ENCODE measurements at regions not wholly inside any gene's neighbourhood (a gene's known extent, or its start where the extent isn't known, plus 50 kb on each side); places are given as distances from the start of the nearest gene placed in this dataset.
"Not testable (repeated sequence)": the region's sequence is repeated elsewhere in the genome, so short reads cannot be mapped to it uniquely, and the experiment has no call there.

GRCh38 chr16:77488652-77489051 lies 53.8 kb upstream of the ADAMTS18 start:
- DNase-seq, result no peak

- DNase-seq, result no peak
Observed at GRCh38 chr16:77491091-77491490, 56.3 kb upstream of the ADAMTS18 start.

DNA sequence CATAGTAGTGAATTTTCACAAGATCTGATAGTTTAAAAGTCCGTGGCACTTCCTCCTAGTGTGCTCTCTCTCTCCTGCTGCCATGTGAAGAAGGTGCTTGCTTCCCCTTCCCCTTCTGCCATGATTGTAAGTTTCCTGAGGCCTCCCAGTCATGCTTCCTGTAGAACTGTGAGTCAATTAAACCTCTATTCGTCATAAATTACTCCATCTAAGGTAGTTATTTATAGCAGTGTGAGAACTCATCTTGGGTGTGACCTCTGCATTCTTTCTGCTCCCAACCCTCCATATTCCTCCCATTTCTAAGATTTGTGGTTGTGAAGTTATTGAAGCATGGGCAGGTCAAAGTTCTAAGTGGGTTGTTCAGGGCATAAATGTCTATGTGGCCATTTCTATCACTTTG lies 62.1 kb upstream of the ADAMTS18 start:
- no peak for DNase-seq

- DNase-seq, result no peak
Observed at GRCh38 chr16:77499373-77500285, 64.8 kb upstream of the ADAMTS18 start.

- no peak for DNase-seq
Observed at GRCh38 chr16:77500286-77500598, 65.4 kb upstream of the ADAMTS18 start.

DNA sequence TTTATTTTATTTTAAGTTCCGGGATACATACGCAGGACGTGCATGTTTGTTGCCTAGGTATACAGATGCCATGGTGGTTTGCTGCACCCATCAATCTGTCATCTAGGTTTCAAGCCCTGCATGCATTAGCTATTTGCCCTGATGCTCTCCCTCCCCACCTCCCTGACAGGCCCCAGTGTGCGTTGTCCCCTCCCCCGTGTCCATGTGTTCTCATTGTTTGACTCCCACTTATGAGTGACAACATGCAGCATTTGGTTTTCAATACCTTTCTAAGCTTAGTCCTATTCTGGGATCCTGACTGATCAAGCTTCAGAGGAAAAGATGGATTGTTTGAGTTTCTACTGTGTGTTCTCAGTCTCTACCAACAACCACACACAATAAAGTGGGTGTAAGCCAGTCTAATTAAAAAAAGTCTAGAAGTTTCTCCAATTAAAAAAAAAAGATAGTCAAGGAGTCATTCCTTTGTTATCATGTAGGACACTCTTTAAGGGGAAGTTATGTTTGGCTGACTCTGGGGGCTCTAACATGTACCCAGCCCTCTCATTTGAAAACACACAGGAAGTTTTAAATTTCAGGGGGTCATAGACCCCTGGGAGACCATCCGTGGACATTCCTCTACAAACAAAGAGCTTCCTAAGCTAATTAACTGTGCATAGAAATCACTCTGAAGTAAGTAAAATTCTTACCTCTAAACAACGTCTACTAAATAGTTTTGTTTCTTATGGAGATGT lies 66.3 kb upstream of the ADAMTS18 start:
- no peak for DNase-seq

- DNase-seq, result no peak
Observed at GRCh38 chr16:77502448-77502847, 67.6 kb upstream of the ADAMTS18 start.

GRCh38 chr16:77506492-77506891 lies 71.7 kb upstream of the ADAMTS18 start:
- DNase-seq, result not testable (repeated sequence)

GRCh38 chr16:77509051-77509450 lies 74.2 kb upstream of the ADAMTS18 start:
- no peak for DNase-seq

DNA sequence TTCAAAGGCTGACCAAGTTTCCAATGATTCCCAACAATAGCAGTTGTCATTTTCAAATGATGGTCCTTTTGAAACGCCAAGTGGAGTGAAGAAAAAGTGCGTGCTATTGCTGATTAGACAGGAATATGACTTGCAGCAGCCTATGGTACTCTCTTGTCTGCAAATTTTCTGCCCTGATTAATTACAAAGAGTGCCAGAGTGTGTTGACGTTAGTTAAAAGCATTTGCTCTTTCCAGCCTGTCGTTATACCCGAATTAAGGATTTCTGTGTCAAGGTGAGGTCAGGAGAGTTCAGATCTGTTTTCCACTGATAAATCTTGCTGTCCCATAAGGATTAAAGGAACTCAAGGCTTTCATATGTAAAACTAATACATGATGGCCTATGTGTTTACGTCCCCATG lies 75.0 kb upstream of the ADAMTS18 start:
- no peak for DNase-seq

- no peak for DNase-seq
Observed at GRCh38 chr16:77511053-77511452, 76.2 kb upstream of the ADAMTS18 start.

- DNase-seq, result no peak
Observed at GRCh38 chr16:77514500-77515220, 79.8 kb upstream of the ADAMTS18 start.

GRCh38 chr16:77525226-77525625 lies 90.4 kb upstream of the ADAMTS18 start:
- not testable (repeated sequence) for DNase-seq

DNA sequence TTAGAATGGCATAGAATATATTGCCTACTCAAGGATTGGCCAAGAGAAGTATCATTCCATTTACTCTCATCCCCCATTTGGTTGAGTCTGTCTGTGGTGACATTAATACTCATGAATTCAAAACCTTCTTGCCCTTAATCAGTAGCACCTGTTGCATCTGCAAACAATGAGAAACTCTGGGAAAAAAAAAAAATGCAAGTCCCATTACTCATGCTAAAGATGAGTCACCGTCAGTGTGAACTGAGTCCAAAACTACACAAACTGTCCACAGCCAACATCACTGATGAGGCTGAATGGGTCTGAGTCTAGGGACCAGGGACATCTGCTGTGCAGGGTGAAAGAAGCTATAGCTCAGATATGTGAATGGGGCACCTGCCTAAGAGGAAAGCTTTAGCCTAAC lies 96.9 kb upstream of the ADAMTS18 start:
- DNase-seq, result no peak

DNA sequence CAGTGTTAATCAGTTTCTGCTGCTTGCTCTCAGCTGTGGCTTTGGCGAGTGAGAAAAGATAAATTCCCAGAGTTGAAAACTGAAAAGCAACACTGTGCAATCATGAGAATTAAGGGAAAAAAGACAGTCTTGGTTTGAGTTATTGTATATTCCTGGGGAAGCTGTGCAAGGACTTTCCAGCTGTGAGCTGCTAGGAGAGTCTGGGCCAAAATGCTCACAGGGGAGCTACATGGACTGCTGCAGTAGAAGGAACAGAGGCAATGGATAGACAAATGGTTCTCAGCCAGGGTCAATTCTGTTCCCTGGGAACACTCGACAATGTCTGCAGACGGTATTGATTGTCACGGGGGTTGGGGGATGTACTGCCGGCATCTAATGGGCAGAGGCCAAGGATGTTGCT lies 102.0 kb upstream of the ADAMTS18 start:
- DNase-seq, result no peak

GRCh38 chr16:77539421-77540034 lies 104.7 kb upstream of the ADAMTS18 start:
- DNase-seq, result no peak

DNA sequence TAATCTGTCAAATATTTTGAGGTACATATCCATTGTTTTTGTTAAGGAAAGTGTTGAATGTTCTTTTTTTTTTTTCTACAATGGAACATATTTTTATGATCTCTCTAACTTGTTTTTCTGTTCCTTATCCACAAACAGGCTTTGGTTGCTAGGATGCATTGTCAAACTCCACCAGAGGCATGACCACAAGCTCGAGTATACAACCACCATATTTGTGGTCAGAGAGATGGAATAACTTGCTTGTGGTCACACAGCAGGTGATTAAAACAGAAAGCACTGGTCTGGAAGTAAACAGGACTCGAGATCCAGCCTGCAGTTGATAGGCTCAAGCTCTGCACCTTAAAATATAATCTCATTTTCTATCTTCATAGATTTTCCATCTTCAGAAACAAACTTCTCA lies 105.8 kb upstream of the ADAMTS18 start:
- DNase-seq, result no peak

DNA sequence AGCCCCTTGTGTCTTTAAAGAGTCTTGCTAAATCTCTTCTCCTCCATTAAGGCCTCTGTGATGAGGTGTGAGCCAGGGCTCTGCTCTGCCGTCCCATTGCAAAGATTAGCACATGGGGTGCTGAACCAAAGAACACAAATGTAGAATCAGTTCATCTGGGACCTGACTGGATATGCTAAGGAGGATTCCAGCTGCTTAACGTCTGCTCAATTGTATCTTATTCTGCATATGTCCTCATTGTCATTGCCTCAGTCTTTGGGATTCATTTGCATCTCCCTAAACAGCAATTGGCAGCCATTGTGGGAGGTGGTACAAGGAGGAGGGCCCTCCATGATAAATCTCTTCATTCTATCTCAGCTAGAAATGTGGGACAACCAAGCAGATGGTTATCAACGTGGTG lies 106.3 kb upstream of the ADAMTS18 start:
- no peak for DNase-seq

GRCh38 chr16:77548151-77548550 lies 113.3 kb upstream of the ADAMTS18 start:
- no peak for DNase-seq

DNA sequence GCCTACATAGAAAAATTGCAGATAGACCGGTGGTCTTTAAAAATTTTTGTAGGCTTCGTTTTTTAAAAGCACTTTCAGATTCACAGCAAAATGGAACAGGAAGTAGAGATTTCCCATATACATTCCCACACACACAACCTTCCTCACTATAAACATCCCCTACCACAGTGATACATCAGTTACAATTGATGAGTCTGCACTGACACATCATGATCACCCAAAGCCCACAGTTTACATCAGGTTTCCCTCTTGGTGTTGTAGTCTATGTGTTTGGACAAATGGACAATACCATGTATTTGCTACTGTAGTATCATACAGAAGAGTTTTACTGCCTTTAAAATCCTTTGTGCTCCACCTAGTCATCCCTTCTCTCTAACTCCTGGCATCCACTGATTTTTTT lies 113.9 kb upstream of the ADAMTS18 start:
- no peak for DNase-seq

DNA sequence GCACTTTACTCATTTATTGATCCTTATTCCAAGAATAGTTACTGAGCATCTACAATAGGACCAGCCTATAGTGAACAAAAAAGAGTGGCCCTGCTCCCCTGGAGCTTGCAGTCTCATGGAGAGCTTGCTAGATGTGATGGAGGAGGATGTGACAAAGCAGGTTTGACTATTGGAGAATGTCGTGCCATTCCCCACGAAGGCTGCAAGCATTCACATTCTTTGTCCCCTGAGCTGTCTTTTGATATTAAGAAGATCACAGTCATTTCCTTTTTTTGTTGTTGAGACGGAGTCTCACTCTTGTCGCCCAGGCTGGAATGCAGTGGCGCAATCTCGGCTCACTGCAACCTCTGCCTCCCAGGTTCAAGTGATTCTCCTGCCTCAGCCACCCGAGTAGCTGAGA lies 115.0 kb upstream of the ADAMTS18 start:
- DNase-seq, result no peak

DNA sequence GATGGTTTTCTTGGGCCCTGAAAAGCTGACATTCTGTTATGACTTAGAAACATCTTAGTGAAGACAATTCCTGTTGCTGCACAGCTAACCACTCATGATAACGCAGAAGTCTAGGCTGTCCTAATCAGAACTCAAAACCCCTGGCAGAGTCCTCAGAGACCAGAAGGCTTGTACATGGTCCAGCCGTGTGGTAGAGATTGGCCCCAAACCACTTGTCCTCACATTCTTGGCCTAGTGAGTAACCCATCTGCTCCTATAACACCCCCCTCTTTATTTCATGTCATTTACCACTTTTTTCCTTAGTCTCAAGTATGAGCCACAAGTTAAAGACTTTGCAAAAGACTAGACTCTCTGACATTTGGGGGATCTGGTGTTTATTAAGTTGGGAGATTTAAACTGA lies 116.5 kb upstream of the ADAMTS18 start:
- no peak for DNase-seq

GRCh38 chr16:77553130-77553529 lies 118.3 kb upstream of the ADAMTS18 start:
- DNase-seq, result no peak

All from NCI-H1092 treated with DMSO at 0.1 percent for 48 hours (cell line).